ENCODE measurements at regions not wholly inside any gene's neighbourhood (a gene's known extent, or its start where the extent isn't known, plus 50 kb on each side); places are given as distances from the start of the nearest gene placed in this dataset.

DNA sequence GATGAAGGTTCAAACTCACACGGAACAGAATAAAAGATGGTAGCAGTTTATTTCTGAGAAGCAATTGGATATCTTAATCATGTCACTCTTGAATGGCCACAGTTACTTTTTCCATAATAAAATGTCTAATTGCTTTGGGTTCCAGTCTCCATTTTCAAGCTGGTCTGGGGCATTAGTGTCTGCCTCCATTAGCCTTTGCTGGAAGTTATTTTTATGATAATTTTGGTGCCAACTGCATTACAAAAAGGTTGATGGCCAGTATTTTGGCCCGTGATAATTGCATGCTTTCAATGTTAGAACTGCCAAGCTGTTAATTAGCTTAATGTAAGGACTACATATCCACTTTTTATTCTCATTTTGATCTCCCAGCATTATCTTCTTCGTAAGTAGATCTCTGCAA, 165.9 kb downstream of the SMC2 start:
- Histone ChIP-seq H3K36me3 (no peaks in the 10 kb centered on the region), H3K4me3 (no peak overlapping the region), H3K9me3 (no peaks in the 10 kb centered on the region; the same call in 1 of the 2 replicates), H3K27me3 (no peaks in the 10 kb centered on the region)
- no peak for DNase-seq

DNA sequence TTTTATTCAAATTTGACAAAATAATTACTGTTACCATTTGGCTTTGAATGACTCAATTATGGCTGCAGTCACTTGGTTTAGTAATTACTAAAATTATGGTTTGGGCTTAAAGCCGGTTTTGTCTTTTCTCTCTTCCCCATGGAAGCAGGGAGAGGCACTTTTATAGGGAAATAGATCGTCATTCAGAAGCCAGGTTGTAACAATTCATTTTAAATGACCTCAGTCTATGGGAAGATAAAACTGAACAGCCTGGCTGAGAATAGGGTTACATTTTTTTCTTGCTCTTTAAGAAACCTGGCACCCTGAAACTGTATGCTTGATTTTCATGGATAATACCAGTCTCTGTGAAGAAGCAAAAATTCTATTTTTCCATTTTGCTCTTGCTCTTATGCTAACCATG, 169.8 kb downstream of the SMC2 start:
- no peak for DNase-seq
- H3K27me3 ChIP-seq = no peaks in the 10 kb centered on the region
- no peaks in the 10 kb centered on the region; the same call in 1 of the 2 replicates for H3K9me3 ChIP-seq
- no peak overlapping the region for H3K4me3 ChIP-seq
- no peaks in the 10 kb centered on the region for H3K36me3 ChIP-seq

DNA sequence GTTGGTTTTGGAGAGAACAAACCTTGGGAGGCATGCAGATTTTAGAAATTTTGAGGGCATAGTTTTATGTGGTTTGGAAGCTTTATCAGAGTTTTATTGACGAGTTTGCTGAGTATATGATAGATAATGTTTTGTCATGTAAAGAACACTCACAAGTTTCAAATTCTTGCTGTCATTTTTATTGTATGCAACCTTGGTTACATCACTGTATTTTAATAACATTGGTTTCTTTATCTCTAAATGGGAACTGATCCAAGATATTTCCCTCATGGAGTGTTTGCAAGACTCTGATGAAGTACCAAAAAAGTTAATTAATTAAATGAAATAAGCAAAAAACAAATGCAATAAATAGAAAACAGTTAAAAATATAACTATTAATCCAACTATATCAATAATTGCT, 170.3 kb downstream of the SMC2 start:
- H3K9me3 ChIP-seq = no peaks in the 10 kb centered on the region; the same call in 1 of the 2 replicates
- DNase-seq = no peak
- H3K27me3 ChIP-seq = no peaks in the 10 kb centered on the region
- H3K36me3 ChIP-seq = no peaks in the 10 kb centered on the region
- no peak overlapping the region for H3K4me3 ChIP-seq

DNA sequence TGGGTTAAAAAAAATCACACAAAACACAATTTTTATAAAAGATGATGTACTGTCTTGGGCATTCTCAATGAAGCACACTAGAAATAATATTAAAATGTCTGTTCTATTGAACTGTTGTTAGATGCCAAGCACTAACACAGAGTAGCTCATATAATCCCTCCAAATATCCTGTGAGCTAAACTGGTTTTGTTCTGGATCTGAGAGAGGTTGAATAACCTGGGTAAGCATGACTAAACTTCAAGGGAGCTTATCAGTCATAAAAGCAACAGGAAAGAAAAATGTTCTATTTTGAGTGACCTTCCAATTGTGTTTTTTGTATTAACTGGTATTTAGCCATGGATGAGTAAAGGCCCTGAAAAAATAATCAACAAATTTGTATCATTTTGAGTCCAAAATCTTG, 175.3 kb downstream of the SMC2 start:
- Histone ChIP-seq H3K4me3 (no peak overlapping the region), H3K27me3 (no peaks in the 10 kb centered on the region), H3K36me3 (no peaks in the 10 kb centered on the region), H3K9me3 (no peaks in the 10 kb centered on the region; the same call in 1 of the 2 replicates)
- no peak for DNase-seq

DNA sequence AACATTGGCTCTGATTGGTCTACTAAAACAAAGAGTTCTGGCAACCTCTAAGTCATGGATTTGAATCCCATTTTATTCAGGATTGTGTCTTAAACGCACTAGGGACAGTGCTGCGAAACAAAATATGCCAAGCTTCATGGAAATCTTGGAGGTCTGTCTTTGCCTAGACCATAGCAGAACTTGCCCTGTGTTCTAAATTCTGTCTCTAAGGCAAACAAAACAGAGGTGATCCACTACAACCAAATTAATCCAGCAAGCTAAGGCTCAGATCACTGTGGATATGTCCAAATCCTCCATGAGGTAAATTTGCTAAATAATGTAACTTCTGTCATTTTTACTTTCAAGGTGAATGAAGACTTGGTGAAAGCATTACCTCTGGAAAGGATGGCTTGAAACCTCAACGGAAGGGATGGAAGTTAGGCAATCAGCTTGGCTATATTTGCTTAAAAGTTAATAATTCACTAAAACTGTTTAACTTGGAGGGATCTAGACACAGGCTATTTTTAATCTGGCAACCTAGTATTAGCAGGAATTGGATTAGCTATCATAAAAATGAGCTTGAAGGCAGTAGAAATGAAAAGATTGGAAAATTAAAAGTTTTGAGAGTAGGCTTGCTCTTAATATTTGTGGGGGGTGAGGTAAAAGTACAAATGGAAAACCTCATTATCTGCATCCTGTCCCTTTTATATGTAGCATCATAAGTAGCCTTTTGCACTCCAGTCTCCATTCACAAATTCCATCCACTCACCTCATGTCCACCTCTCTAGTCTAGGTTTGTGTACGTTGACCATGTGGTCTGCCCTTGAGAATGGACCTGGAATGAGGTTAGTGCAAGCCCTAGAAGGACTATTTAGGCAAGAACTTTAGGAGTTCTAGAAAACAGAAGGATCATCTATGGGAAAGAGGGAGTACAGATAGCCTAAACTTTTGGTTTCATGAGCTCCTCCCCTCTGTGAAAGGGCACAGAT, 176.2 kb downstream of the SMC2 start:
- no peak overlapping the region for H3K4me3 ChIP-seq
- no peaks in the 10 kb centered on the region for H3K27me3 ChIP-seq
- no peaks in the 10 kb centered on the region for H3K9me3 ChIP-seq
- DNase-seq = no peak
- H3K36me3 ChIP-seq = no peaks in the 10 kb centered on the region

- Histone ChIP-seq H3K9me3 (no peaks in the 10 kb centered on the region), H3K27me3 (no peaks in the 10 kb centered on the region), H3K4me3 (no peak overlapping the region), H3K36me3 (no peaks in the 10 kb centered on the region)
- peak; percentile 5 for DNase-seq
These were observed 182.7 kb downstream of the SMC2 start for GRCh38 chr9:104276709-104277245.

DNA sequence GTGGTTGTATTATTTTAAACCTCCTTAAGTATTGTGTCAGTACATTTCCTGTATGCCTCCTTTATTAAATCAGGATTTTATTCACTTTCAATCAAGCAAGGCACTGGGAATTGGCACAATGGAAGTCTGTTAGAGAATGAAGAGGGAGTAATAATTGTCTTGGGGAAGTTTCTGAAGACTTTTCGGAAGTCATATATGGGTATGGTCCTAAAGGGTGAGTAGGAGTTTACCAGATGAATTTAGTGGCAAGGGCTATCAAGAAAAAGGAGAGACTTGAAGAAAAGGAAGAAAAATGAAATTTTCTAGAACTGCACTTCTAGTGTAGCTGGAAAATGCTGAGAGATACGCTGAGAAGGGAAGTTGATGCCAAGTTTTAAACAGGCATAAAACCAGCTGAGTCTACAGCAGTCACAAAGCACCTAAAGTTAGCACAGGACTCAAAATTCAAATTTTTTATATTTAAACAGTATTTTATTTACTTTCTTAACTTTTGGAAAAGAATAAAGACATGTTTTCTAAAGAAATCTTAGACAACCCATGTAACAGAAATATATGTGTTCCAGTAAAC, 184.9 kb downstream of the SMC2 start:
- Histone ChIP-seq H3K9me3 (no peaks in the 10 kb centered on the region), H3K27me3 (no peaks in the 10 kb centered on the region), H3K4me3 (no peak overlapping the region), H3K36me3 (no peaks in the 10 kb centered on the region)
- DNase-seq = no peak

DNA sequence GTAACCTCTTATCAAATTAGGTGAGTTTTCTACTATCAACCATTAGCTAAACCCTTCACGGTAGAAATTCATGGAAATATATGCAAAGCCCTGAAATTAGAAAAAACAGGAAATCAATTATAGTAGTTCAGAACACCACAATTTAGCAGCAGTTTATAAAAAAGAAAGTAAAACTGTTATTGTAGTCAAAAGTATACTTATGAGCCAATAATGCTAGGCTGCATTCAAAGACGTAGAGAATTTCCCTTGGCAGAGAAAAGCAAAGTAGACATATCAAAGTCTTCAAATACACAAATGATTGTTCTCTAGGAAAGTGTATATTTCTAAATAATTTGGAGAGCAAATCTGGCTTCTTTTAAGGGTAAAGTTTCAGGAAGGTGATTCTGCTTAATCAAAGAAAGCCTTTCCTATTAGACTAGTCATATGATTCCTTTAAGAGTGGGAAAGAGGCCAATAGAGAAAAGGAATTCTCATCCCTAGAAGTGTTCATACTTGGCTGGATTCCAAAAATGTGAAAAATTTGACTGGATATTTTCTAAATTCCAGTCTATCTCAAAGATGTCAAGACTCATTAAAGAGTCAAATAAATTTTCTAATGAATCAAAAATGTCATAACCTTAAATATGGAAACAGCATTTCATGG, 185.5 kb downstream of the SMC2 start:
- H3K36me3 ChIP-seq = no peaks in the 10 kb centered on the region
- DNase-seq = no peak
- no peak overlapping the region for H3K4me3 ChIP-seq
- H3K9me3 ChIP-seq = no peaks in the 10 kb centered on the region
- H3K27me3 ChIP-seq = no peaks in the 10 kb centered on the region

DNA sequence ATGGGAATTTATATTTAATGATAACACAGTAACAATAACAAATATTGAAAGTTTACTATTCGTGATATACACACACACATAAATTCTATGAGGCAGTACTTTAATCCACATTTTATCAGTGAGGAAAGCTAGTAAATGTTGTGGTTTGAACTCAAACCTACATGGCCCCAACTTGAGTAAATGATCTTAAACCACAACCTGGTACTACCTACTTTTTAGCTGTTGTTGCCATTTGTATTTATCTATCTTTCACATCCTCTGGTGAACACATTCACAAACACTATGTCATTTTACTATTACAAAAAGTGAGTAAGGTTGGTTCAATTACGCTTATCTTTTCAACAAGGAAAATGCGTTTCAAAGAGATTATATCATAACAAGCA, 186.1 kb downstream of the SMC2 start:
- Histone ChIP-seq H3K27me3 (no peaks in the 10 kb centered on the region), H3K36me3 (no peaks in the 10 kb centered on the region), H3K4me3 (no peak overlapping the region), H3K9me3 (no peaks in the 10 kb centered on the region)
- no peak for DNase-seq

DNA sequence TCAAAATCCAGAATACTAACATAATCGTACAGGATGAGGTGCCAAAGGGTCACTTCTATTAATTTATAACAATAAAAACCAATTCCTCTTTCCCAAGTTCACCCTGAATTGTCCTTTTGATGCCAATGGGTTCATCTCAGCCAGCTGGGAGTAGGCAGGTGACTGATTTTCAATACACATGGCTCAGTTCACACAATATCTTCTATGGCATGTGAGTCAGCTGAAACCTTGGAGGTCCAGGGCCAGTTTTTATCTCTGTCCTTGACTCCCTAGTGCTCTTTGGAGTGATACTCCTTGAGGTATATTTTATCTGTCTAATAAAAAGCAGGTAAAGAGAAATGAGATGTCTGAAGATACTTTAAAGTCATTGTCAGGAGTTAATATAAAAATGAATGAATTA, 186.6 kb downstream of the SMC2 start:
- Histone ChIP-seq H3K27me3 (no peaks in the 10 kb centered on the region), H3K36me3 (no peaks in the 10 kb centered on the region), H3K9me3 (no peaks in the 10 kb centered on the region), H3K4me3 (no peak overlapping the region)
- no peak for DNase-seq

DNA sequence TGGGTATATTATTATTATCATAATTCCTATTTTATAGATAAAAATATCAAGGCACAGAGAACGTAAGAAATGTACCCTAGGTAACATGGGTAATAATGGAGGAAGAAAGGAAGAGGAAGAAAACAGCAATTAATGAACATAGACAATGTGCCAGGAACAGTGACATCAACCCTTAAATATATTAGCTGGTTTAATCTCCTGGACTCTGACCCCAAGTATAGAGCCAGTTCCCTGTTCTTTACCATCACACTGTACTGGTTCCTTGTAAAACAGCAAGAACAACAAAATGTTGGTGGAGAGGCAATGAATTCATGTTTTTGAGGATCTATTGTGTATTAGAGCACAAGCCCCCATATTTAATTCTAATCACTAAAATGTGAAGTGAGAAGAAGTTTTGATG, 192.1 kb downstream of the SMC2 start:
- Histone ChIP-seq H3K27me3 (no peaks in the 10 kb centered on the region), H3K36me3 (no peaks in the 10 kb centered on the region), H3K4me3 (no peak overlapping the region), H3K9me3 (no peaks in the 10 kb centered on the region)
- no peak for DNase-seq

GRCh38 chr9:104286799-104287198, 192.7 kb downstream of the SMC2 start:
- no peaks in the 10 kb centered on the region for H3K27me3 ChIP-seq
- no peaks in the 10 kb centered on the region for H3K36me3 ChIP-seq
- H3K4me3 ChIP-seq = no peak overlapping the region
- no peak for DNase-seq
- no peaks in the 10 kb centered on the region for H3K9me3 ChIP-seq

- no peaks in the 10 kb centered on the region for H3K36me3 ChIP-seq
- no peak for DNase-seq
- H3K9me3 ChIP-seq = no peaks in the 10 kb centered on the region
- no peak overlapping the region for H3K4me3 ChIP-seq
- no peaks in the 10 kb centered on the region for H3K27me3 ChIP-seq
These were observed 193.3 kb downstream of the SMC2 start for GRCh38 chr9:104287253-104287878.

DNA sequence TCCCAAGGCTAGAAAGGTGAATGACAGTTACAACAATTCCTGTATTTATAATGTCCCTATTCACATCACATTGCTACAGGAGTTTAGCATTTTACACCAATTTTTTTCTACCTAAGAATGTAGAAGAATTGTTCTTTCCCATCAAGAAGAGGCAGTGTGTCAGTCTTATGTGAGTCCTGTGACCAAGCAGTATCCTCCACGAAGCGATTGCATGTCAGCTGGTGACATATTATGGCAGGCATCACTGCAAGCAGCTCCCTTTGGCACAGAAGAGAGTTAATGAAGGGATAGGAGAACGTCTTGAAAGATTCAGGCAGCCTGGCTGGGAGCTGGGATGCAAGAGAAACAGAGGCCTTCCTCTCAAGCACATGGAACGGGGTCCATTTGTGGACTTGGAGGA, 199.8 kb downstream of the SMC2 start:
- no peak overlapping the region for H3K4me3 ChIP-seq
- no peaks in the 10 kb centered on the region for H3K27me3 ChIP-seq
- DNase-seq = no peak
- H3K36me3 ChIP-seq = no peaks in the 10 kb centered on the region
- H3K9me3 ChIP-seq = no peaks in the 10 kb centered on the region

GRCh38 chr9:104300124-104300523, 203.9 kb upstream of the OR13F1 start:
- DNase-seq = no peak
- Histone ChIP-seq H3K27me3 (no peaks in the 10 kb centered on the region), H3K36me3 (no peaks in the 10 kb centered on the region), H3K4me3 (no peak overlapping the region), H3K9me3 (no peaks in the 10 kb centered on the region)

- Histone ChIP-seq H3K4me3 (no peak overlapping the region), H3K36me3 (no peaks in the 10 kb centered on the region), H3K27me3 (no peaks in the 10 kb centered on the region), H3K9me3 (no peaks in the 10 kb centered on the region)
- DNase-seq = no peak
These were observed 202.3 kb upstream of the OR13F1 start for GRCh38 chr9:104301755-104302154.

DNA sequence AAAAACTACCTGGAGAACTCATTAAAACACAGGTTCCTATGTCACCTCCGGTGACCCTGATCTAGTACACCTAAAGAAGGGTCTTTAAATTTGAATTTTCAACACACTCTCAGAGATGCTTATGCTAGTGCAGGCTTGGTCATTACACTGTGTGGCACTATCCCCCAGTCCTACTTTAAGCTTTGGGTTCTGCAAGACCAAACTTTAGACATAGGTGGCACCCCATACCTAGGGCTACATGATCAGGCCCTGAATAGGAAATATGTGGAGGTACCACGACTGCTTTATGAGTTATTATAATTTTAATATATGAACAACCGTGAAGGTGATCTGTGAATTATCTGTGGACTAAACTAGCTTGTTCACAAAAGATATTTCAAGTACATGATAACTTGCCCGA, 201.3 kb upstream of the OR13F1 start:
- no peak for DNase-seq
- H3K27me3 ChIP-seq = no peaks in the 10 kb centered on the region
- no peak overlapping the region for H3K4me3 ChIP-seq
- H3K9me3 ChIP-seq = no peaks in the 10 kb centered on the region
- H3K36me3 ChIP-seq = no peaks in the 10 kb centered on the region
